ENCODE measurements at regions not wholly inside any gene's neighbourhood (a gene's known extent, or its start where the extent isn't known, plus 50 kb on each side); places are given as distances from the start of the nearest gene placed in this dataset.

GRCh38 chr9:23194281-23194680 lies 631.8 kb downstream of the ELAVL2 start:
- no peak for DNase-seq

DNA sequence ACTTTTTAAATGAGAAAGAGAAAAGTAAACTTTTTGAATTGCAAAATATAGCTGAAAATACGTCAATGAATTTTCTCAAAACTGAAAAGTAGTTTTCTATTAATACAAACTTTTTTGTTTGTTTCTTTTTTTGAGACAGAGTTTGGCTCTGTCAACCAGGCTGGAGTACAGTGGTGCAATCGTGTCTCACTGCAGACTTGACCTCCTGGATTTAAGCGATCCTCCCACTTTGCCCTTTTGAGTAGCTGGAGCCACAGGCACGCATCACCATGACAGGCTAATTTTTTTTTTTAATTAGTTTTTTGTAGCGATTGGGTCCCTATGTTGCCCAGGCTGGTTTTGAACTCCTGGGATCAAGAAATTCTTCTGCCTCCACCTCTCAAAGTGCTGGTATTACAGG lies 610.4 kb downstream of the ELAVL2 start:
- DNase-seq, result no peak

- no peak for DNase-seq
Measured at GRCh38 chr9:23219471-23219870, 606.6 kb downstream of the ELAVL2 start.

GRCh38 chr9:23220171-23220570 lies 605.9 kb downstream of the ELAVL2 start:
- no peak for DNase-seq

- no peak for DNase-seq
Measured at GRCh38 chr9:23220957-23221356, 605.1 kb downstream of the ELAVL2 start.

DNA sequence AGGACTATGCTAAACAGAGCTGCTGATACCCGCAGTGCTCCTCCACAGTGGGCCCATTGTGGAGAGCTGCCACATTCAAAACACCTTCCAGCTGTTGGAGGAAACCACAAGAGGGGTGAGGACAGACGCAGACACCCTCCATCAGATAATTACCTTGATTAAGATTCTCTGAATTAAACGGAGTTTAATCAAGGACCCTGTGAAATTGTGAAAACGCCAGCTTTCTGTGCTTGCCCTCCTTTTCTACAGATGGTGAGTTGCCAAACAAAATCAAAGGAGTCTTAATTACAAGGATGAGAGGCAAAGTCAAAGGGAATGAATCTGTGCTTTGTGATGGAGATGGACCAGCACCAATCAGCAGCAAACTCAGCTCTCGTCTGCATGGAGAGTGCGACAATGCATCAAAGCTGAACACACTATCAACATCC lies 596.1 kb downstream of the ELAVL2 start:
- DNase-seq, result no peak

GRCh38 chr9:23232831-23233230 lies 593.2 kb downstream of the ELAVL2 start:
- DNase-seq, result no peak

DNA sequence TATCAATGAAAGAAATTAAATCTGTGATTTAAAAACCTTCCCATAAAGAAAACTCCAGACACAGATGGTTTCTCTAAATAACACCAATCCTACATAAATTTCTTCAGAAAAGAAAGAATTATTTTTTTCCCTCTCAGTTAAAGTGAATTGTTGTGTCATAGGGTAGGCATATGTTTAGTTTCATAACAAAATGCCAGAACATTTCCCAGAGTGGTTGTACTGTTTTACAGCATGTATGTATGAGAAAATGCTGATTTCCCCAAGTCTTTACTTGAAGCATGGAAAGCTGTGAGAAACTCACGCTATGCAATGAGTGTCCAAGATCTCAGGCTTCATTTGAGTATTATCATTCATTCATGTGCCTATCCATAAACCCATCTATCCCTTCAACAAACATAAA lies 582.5 kb downstream of the ELAVL2 start:
- no peak for DNase-seq

GRCh38 chr9:23245067-23245466 lies 581.0 kb downstream of the ELAVL2 start:
- DNase-seq, result no peak

GRCh38 chr9:23254404-23255184 lies 571.4 kb downstream of the ELAVL2 start:
- DNase-seq, result no peak

DNA sequence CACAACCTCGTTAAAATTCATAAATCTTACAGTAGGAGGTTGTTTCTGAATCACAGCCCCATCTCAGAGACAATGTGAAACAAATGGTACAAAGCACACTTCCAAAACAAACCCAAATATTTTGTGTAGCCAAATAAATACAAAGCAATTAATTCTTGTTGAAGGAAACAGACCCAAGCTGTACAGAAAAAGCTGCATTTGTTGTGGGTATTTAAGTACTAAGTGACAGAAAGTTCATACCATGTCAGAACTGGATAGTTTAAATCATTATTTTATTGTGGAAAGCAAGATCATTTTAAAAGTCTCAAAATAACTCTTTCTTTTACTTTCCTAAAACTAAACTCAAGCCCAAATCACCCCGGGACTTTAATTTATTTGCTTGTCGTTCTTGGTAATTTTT lies 570.7 kb downstream of the ELAVL2 start:
- no peak for DNase-seq

DNA sequence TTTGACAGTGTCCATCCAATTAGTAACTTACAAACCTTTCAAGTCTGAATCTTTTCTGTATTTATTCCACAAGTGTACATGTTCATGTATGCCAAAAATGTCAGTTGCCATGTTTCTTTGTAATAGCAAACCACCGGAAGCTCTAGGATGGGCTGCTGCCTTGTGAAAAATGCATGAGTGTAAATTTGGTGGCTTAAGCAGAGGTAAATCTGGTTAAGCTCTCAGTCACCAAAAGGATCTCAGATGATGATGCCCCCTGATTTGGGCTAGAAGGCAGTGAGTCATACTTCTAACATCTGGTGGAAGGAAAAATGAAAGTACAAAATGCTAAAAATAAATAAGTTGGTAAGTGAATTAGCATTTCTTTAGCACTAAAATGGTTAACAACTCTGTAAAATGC lies 567.5 kb downstream of the ELAVL2 start:
- no peak for DNase-seq

- no peak for DNase-seq
Measured at GRCh38 chr9:23278561-23278960, 547.5 kb downstream of the ELAVL2 start.

DNA sequence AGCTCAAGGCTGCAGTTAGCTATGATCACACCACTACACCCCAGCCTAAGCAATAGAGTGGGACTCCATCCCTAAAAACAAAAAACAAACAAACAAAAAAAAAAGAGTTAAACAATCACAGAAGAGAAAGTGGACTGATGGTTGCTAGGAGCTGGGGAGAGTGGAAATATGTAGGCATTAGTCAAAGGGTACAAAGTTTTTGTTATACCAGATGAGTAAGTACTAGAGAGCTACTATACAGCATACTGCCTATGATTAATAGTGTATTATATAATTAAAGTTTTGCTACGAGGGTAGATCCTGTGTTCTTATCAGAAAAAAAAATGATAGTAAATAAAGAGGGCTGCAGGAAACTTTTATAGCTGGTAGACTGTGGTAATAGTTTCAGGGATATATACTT lies 538.6 kb downstream of the ELAVL2 start:
- no peak for DNase-seq

DNA sequence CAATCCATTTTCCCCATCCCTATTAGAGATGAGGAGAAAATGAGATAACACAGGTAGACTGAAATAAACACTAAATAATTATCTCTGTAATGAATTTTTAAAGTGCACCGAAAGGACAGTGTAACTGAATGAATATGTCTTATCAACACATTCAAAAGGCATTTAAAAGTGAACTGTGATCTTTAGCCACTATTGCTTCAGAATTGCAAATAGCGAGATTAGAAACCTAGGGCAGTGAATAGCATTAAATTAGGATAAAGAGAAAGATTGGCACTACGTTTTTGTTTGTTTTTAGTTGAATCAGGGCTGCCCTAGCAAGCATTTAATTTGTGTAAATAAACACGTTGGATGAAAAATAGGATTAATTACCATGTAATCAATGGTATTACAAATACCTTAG lies 537.5 kb downstream of the ELAVL2 start:
- DNase-seq, result no peak

DNA sequence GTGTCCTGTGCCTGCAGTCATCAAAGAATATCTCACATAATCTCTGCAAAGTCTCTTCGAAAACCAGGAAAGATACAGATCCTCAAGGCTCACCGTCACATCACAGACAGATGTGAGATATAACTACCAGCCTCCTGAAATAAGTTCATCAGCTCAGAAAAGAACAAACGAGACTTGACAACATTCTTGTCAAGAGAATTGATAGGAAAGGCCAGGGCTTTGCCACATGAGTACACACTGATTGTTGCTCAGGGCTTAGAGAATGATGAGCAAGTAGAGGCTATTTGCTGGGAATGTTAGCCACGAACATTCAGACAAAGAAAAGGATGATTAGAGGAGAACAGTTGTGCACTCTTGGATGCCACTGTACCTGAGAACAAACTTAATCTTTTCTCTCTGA lies 535.1 kb downstream of the ELAVL2 start:
- no peak for DNase-seq

- no peak for DNase-seq
Measured at GRCh38 chr9:23302281-23302680, 523.8 kb downstream of the ELAVL2 start.

DNA sequence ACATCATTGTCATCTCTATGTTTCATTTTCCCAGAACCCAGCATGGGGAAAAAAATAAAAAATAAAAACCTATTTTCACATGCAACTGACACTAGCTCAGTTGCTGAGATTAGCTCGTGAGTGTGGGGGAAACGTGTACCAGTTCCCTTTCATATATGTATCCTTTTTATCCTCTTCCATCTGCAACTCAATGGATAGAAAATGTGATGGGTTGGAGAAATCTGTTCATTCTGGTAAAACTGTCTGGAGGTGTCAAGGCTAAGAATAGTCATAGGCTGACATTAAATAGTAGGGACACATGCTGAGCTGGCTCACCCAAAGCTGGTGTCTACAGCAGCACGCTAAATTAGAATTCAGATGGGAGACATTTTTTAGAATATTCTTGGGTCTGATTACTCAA lies 519.3 kb downstream of the ELAVL2 start:
- no peak for DNase-seq

GRCh38 chr9:23307731-23308513 lies 518.1 kb downstream of the ELAVL2 start:
- no peak for DNase-seq

- no peak for DNase-seq
Measured at GRCh38 chr9:23309800-23310199, 516.2 kb downstream of the ELAVL2 start.

DNA sequence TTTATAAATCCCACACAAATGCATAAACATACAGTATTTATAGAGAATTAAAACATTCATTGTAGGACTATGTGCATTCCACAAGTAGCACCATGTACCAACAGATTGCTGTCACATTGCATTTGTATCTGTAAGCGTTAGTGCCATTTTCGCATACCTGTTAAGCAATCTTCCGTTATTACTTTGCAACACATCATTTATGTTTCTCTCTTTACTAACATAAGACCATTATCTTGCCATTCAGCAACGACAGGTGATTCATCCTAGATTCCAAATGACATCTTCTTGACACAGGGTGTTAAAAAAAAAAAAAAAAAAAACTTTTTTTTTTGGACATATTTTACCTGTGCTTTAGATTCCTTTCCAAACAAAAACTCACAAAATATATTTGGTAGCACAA lies 511.8 kb downstream of the ELAVL2 start:
- DNase-seq, result no peak

DNA sequence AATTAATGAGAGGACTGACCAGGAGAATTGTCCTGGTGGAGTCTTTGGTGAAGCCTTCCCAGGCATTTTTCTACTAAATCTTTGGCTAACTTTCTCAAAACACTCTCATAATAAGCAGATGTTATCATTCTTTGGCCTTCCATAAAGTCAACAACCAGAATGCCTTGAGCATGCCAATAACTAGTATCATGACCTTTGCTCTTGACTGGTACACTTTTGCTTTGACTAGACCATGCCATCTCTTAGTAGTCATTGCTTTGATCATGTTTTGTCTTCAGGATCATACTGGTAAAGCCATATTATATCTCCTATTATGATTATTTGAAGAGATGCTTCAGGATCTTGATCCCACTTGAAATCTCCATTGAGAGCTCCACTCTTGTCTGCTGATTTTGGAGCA lies 506.9 kb downstream of the ELAVL2 start:
- DNase-seq, result no peak

DNA sequence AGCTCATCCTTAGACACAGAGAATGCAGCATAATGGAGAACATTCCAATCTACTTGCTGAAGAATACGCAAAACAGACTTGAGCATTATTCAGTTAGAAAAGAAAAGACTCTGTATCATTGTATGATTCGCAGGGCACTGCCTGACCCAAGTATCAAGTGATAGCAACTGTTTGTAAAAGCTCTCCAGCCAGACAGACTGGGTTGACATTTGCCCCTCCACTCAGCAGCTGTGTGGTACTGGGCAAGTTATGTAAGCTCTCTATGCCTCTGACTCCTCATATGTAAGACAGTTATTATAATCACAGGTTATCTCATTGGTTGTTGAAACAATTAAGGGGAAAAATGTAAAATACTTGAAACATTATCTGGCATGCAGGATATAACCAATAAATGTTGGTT lies 505.0 kb downstream of the ELAVL2 start:
- peak; percentile 23 for DNase-seq

DNA sequence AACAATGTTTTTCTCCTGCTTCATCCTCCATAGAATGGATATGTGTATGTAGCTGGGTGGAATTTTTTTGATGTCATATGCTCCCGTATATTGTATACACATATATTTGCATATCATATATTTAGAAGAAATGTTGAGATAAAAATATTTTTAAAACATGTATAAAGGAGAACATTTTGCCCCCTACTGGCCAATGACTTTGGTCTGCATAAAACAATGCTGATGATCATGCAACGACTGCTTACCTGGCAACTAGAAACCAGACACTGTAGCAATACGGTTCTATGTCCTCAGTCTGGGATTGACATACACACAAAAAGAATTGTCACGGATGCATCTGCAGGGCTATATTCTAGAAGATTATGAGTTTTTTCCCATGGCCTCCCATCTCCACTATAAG lies 503.6 kb downstream of the ELAVL2 start:
- no peak for DNase-seq

- DNase-seq, result no peak
Measured at GRCh38 chr9:23324511-23324910, 501.5 kb downstream of the ELAVL2 start.
